HG03439 (cell line): ENCODE measurements at regions not wholly inside any gene's neighbourhood (a gene's known extent, or its start where the extent isn't known, plus 50 kb on each side); places are given as distances from the start of the nearest gene placed in this dataset.
"Not testable (repeated sequence)": the region's sequence is repeated elsewhere in the genome, so short reads cannot be mapped to it uniquely, and the experiment has no call there.

ENCODE experiments used
- ATAC-seq: cut with Tn5 transposase; IDR thresholded peaks from one replicate; pipeline ENCODE4 v1.9.1; 2021; ENCODE audit warnings: mild to moderate bottlenecking, moderate library complexity; ENCODE audit not compliant: unreplicated experiment

DNA sequence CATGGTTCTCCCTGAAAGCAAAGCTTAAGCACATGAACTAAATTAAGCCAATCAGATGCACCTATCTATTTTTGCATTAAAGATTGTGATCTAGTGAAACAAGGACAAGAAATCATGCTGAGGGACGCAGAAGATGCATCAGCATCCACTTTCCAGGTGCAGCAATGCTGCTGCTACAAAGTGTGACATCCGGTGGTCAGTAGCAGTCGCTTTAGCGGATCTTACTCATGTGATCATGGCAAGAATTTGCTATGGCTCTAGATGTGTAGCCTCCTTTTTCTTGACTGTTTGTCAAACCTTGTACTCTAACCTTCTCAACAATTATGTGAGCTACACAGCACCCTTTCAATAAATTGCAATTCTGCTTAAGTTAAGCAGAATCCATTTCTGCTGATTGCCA is 126.8 kb upstream of the SMLR1 start:
- no peak for ATAC-seq

DNA sequence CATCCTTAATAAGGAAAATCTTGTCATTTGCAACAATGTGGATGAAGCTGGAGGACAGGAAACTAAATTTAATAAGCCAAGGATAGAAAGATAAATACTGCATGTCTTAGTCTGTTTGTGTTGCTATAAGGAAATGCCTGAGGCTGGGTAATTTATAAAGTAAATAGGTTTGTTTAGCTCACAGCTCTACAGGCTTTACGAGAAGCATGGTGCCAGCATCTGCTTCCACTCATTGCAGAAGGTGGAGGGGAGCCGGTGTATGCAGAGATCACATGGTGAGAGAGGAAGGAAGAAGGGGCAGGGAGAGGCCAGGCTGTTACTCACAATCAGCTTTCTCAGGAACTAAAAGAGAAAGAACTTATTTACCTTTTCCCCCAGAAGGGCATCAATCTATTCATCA is 118.9 kb upstream of the SMLR1 start:
- ATAC-seq: no peak

DNA sequence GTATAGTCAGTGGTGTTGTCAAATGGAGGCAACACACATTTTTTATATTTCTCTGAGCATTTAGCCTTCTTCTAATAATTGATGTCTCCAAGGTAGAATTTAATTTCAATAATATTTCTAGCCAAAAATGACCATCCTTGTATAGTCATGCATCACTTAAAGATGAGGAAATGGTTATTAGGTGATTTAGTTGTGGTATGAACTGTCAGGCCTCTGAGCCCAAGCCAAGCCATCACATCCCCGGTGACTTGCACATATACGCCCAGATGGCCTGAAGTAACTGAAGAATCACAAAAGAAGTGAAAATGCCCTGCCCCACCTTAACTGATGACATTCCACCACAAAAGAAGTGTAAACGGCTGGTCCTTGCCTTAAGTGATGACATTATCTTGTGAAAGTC is 115.6 kb upstream of the SMLR1 start:
- not testable (repeated sequence) for ATAC-seq

DNA sequence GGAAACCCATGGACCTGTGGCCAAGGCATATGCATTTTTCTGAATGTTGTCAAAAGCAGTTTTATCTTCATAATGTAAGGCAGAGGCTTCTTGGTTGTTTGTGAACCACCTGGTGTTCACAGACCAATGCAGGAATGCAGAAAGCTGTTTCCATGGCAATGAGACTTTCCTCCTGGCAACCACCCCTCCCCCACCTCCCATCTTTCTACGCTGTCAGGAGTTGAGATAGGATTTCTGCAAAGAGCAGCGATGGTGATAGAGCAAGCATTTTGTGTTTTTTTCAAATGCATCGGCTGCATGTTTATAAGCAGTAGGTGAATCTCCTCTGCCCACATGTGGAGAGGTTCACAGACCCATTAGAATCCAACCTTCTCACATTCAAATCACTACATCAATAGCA is 114.1 kb upstream of the SMLR1 start:
- ATAC-seq: no peak

DNA sequence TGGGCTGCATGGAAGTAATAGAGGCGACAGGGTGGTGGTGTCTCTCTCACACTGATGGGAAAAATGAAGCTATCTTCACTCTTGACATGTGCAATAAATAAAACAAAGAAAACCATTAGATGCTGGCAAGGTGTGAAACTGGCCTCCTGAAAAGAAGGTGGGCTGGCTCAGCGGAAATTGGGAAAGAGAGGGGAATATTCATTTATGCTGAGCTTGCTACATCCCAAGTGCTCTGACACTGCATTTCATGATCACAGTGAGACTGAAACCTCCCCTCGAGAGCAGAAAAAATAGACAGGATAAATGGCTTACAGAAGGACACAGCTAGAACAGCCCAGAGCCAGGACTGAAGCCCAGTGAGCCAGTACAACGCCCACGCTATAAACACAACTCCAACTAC is 112.1 kb upstream of the SMLR1 start:
- no peak for ATAC-seq

DNA sequence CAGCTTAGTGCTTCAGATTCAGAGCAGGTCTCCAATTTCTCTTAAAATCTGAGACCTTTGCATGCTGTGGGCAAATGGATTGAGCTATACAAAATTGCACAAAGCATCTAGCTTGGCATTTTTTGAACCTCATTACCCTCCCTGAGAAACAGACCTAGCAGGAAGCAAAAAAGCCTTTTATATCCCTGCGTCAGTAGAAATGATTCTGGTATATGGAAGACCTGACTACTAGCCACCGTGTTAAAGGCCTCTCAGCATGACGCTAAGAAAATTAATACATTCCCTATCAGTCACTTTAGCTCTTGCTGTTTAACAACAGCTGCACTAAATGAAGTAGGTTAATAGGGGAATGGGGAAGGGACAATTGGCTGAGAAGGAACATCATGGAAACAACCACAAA is 110.7 kb upstream of the SMLR1 start:
- no peak for ATAC-seq

DNA sequence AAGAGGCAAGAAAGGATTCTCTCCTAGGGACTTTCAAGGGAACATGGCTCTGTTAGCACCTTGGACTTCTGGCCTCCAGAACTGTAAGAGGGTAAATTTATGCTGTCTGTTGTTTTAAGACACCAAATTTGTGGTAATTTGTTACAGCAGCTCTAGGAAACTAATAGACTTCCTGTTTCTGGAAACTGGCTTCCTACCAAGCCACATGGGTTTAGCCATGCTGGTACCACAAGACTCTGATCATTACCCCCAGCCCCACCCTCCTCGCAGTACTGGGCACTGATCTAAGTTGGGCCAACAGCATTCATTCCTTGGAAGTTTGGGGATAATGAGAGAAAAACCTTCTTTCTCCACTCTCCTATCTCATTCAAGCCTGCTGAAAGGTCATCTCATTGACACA is 109.5 kb upstream of the SMLR1 start:
- no peak for ATAC-seq

DNA sequence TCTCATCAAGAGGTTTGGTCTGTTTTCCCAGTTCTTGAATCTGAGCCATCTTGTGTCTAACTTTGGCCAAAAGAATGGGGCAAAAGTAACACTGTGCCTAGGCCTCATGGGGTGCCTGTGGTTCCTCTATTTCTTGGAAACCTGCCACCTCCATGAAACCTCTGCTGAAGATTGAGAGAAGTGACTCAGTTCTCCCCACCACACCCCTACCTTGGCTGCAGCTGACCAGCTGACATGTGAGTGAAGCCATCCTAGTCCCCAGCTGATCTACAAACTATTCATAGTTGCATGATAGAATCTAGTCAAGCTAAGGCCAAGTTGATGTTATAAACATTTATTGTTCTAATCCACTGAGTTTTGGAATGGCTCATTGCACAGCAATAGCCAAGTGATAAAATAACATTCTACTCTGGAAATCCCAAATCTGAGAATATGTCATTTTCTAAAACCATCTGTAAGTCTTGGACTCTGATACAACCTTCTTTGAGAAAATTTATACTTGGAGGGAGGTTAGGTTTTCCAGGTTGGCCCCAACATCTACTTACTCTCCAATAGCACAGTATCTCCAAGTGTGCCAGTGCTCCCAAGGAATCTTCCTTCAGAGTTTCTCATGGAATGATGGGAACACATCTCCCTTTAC is 107.0 kb upstream of the SMLR1 start:
- ATAC-seq: no peak

DNA sequence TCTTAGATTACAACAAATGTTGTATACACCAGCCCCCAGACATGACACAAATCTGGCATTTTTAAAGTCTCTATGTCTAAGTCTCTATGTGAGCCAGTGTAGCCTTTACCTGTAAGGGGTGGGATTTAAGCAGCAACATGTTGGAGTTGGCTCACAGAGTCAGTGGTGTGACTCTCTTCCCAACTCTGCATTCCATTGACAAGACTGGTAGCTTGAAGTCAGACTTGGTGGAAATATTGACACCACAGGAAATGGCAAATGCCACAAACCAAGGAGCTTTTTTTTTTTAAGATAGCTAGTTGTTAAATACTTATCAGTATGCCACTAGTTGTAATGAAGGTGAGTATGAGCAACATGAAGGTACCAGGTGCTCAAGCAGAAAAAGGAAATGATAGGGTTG is 103.1 kb upstream of the SMLR1 start:
- no peak for ATAC-seq

DNA sequence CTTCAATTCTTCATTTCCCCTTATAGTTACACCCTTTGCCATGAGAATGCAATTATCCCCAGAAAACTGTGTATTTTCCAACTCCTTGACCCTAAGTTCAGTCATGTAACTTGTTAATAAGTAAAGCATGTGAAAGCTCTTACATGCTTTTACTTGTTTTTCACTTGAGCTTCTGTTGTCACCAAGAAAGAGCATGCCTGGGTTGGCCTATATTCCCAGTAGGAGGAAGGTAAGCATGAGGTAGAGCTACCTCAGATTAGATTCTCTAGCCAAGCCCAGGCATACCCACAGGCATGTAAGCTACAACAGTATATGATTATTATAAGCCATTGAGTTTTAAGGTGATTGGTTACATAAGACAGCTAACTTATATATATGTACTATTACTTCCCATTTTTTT is 101.7 kb upstream of the SMLR1 start:
- no peak for ATAC-seq

DNA sequence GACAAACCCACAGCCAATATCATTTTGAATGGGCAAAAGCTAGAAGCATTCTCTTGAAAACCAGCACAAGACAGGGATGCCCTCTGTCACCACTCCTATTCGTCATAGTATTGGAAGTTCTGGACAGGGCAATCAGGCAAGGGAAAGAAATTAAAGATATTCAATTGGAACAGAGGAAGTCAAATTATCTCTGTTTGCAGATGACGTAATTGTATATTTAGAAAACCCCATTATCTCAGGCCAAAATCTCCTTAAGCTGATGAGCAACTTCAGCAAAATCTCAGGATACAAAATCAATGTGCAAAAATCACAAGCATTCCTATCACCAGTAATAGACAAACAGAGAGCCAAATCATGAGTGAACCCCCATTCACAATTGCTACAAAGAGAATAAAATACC is 99.1 kb upstream of the SMLR1 start:
- ATAC-seq: not testable (repeated sequence)

DNA sequence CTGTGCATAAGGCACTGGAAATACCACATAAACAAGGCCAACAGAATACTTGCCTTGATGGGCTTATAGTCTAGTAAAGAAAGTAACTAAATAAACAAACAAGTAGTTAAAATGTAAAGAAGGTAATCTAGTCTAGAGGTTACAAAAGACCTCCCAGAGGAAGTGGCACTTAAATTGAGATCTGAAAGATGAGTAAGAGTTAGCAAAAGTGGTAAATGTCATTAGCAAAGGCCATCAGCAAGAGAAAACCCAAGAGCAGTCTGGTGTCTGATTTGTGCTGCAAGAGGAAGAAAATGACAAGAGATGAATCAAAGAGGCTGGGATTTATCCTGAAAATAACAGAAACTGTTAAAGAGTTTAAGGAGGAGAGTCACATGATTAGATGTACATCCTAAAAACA is 96.6 kb upstream of the SMLR1 start:
- ATAC-seq: no peak

DNA sequence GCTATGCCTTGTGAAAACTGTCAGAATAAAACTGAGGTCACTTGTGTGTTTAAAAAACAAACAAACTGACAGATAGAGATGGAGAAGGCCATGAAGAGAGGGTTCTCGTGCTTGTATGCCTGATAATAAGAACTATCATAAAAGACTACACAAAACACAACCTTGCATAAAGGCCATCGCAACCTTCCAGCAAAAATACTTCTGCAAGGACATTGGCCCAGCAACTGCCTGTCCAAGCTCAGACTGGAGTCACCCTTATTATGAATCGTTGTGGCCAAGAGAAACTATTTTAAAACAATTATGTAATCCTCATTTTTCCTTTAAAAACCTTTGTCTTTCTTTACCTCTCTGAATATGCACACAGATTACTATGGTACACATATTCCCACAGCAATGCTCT is 93.0 kb upstream of the SMLR1 start:
- ATAC-seq: no peak

DNA sequence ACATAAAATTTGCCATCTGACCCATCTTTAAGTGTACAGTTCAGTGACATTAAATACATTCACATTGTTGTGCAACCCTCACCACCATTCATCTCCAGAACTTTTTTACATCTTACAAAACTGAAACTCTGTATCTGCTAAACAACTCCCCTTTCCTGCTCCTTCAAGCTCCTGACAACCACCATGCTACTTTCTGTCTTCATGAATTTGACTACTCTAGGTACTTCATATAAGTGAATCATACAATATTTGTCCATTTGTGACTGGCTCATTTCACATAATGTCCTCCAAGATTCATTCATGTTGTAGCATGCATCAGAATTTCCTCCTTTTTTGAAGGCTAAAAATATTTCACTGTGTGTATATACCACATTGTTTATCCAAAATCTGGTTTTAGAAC is 86.9 kb upstream of the SMLR1 start:
- no peak for ATAC-seq

DNA sequence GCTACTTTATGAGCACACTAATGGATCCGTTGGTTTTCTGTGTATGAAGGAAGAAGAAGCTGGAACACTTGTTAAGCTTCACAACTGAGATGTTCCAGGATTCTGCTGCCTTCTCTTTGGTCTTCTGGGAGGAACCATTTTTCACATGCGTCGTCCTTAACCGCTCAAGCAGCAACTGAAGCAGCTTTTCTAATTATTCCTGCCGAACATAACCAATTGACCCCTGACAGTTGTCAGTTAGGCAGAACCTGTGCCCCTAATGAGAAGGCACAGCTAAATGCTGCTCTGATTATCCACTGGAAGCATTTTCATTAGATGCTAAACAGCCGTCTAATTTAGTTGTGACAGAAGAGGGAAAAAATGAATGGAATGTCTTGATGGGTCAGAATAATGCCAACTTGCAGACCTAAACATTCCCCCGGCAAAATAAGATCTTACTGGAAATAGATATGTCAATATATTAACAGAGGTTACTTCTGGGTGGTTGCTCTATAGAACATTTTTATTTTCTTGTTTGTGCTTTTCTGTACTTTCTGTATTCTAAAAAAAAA is 85.0 kb upstream of the SMLR1 start:
- no peak for ATAC-seq

DNA sequence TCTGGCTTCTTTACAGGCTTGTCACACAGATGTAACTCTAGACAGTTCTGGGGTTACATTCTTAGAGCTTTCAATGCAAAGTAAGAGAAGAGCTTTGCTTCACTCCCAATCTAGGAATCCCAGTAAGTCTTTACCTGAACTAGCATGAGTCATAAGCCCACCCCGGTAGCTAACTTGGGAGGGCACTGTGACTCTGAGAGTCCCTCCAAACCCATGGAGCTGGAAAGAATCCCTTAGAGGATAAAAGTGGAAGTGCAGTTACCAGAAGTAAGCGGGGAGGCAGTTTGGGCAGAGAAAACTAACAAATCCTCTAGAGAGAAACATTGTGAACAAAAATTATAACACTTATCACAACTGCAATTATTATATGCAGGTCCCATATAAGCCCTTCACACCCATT is 84.0 kb upstream of the SMLR1 start:
- ATAC-seq: no peak

DNA sequence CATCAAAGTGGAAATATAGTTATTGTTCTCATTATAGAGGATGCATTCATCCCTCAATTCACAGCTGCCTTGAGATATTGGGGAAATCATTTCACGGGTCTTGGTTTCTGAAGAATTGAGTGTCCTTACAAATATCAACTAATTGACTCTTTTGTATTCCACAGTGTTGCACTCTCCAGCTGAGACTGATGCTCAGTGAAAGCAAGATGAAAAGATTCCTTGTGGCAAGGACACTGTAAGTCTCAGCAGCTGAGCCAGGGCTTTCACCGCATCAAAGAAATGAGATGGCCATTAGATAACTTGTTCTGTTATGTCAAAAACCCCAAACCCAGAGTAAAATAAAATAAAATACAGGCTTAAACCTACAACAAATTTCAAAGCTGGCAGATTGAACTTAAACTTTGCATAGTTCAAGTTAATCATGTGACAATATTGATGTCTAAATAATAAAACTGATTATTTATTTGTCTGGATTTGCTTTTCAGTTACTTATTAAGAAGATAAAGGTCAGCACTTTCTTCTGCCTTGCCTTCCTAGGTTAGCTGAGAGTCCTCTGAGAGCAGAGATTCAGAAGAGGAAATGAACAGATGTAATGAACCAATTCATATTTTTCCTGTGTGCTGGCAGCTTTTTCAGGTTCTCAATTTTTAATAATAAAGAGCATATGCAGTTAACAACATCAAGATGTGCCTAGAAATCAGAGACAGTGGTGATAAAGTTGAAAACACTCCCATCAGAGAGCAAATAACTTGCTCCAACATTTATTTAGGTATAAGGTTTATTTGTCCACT is 82.4 kb upstream of the SMLR1 start:
- ATAC-seq: no peak

DNA sequence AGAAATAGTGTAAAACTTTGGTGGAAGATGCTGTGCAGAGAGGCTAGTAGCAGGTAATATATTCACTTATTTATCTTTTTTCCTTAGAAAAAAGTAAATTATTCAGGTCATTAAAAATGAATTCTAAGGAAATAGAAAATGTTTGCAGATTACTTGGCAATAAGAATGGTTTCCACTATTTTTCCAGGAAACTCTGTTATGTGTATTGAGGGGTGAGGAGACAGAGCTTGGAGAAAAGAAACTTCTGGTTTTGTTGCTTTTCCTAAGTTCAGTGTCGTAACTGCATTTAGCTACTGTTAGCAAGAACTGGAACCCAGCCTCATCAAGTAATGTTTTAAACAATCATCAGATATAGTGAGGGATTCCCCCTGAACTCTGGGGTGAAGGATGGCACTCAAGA is 79.2 kb upstream of the SMLR1 start:
- ATAC-seq: no peak

DNA sequence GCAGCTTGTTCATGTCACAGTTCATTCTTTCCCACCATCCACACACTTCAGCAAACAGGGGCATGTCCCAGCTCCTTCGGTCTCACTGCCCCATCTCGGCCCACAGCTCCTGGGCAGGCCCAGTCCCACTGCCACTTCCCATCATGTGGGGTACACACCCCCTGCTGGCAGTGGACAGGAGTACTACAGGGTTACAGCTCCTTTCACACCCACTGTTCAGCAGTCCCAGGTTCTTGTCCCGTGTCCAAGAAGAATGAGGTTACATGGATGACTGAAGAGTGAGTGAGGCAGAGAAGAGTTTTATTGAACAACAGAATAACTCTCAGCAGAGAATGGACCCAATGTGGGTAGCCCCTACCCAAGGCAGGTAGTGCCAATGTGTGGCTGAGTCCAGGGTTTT is 77.8 kb upstream of the SMLR1 start:
- ATAC-seq: no peak

DNA sequence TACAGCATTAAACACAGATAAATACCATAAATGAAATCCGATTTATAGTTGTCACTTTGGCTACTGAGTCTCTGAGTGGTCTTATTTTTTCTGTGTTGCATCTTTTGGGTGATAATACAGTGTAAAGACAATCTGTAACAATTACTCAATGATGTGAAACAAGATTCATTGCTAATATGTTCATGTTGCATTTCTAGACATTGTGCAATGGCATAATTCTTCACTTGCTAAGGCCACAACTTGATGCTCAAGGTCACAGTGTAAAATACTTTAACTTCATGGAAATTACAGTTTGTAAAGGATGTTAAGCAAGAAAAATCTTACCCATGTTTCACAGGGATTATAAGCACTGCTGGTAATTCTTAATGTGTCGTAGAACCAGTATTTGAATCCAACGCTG is 74.9 kb upstream of the SMLR1 start:
- no peak for ATAC-seq

DNA sequence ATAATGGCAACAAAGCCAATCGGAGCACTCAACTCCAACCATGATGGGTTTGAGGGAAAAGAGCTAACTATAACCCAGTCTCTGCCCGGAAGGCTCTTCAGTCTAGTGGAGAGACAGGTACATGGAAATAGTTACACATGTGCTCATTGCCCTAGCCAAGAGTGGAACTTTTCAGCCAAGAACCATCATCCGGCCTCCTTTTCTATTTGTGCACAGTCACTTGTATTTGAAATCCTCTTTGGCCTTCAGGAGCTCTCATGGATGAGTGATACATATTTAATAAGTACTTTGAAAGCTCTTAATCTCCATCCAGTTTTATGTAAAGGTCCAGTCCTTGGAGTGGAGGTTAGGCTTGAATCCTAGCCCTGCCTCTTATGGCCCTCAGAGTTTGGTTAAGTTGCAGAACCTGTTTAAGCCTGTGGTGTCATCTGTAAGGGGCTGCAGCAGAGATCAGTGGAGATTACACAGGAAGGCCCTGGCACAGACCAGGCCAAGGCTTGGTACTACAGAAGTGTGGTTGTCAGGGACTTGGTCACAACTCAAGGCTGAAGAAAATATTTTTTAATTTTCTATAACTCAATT is 72.3 kb upstream of the SMLR1 start:
- ATAC-seq: no peak

DNA sequence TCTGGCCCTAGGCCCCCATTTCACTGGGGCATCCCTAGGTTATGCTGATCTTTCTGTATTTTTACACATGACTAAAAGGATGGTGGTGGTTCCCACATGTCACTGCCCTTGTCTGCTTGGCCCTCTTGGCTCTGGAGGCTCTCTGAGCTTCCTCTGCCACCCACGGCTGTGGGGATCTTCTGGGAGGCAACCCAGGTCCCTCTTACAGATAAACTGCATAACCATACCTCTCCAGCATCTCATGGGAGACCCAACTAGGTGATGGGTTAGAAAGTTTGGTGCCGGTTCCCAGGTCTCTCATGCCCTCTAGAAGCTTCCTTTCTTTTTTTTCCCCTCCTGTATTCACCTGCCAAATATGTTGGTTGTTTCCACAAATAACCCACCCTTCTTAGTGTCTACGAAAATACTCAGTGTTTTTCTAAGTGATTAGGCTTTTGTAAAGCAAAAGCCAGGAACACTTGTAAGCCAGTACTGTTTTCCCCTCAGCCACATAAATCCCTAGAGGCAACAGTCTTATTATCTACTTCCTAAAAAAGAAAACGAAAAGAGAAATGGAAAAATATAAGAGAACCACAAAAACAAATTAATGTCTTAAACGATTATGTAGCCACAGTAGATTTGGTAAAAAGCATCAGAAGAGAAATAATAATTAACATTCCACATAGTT is 71.7 kb upstream of the SMLR1 start:
- no peak for ATAC-seq
